ENCODE measurements at regions not wholly inside any gene's neighbourhood (a gene's known extent, or its start where the extent isn't known, plus 50 kb on each side); places are given as distances from the start of the nearest gene placed in this dataset.
A peak's percentile ranks its signal among the peaks of the same experiment; 100 is the strongest.
"Not testable (repeated sequence)": the region's sequence is repeated elsewhere in the genome, so short reads cannot be mapped to it uniquely, and the experiment has no call there.

- intact Hi-C loops (cut with DNase I); H3K4me1 ChIP-seq (replicated peaks in 1 of 2); H3K4me3 ChIP-seq; H3K9me3 ChIP-seq (replicated peaks in 1 of 3); DNase-seq; H3K36me3 ChIP-seq (replicated peaks in 1 of 2); H3K27me3 ChIP-seq; H3K27ac ChIP-seq: not testable (repeated sequence)
- 70 to 88% (median 81%) methylated on average over 2 of the region's 2 CpGs; no CpG with 5 or more reads in 1 of the 4 donors for WGBS, 4 donors
Observed at GRCh38 chr1:144140243-144140642, 168.5 kb upstream of the FAM72C start.

GRCh38 chr1:144105006-144105405 is 133.2 kb upstream of the FAM72C start:
- H3K27me3 ChIP-seq; intact Hi-C loops (cut with DNase I); H3K36me3 ChIP-seq (replicated peaks in 1 of 2); H3K27ac ChIP-seq; H3K4me1 ChIP-seq (replicated peaks in 1 of 2); H3K9me3 ChIP-seq (replicated peaks in 1 of 3); H3K4me3 ChIP-seq: not testable (repeated sequence)
- WGBS, 4 donors, result 55 to 100% (median 70%) methylated on average over 1 to 3 of the region's 7 CpGs
- DNase-seq, result peak in 3 of 7 donors; percentile 2 to 33 (median 11)

- DNase-seq, result peak in 6 of 7 donors; percentile 18 to 75 (median 48)
- H3K27ac ChIP-seq; H3K36me3 ChIP-seq (replicated peaks in 1 of 2); H3K9me3 ChIP-seq (replicated peaks in 1 of 3); H3K4me3 ChIP-seq; H3K27me3 ChIP-seq; H3K4me1 ChIP-seq (replicated peaks in 1 of 2); intact Hi-C loops (cut with DNase I): not testable (repeated sequence)
- WGBS, 4 donors, result 80 to 88% (median 85%) methylated on average over 14 of the region's 14 CpGs
Observed at GRCh38 chr1:144104000-144104677, 132.4 kb upstream of the FAM72C start.

- H3K36me3 ChIP-seq (replicated peaks in 1 of 2); H3K27me3 ChIP-seq; H3K9me3 ChIP-seq (replicated peaks in 1 of 3); H3K4me1 ChIP-seq (replicated peaks in 1 of 2); intact Hi-C loops (cut with DNase I); H3K27ac ChIP-seq; H3K4me3 ChIP-seq: not testable (repeated sequence)
- whole genome bisulfite sequencing, 4 donors, result 80 to 91% (median 90%) methylated on average over 3 to 4 of the region's 6 CpGs
- peak in 6 of 7 donors; percentile 32 to 79 (median 46) for DNase-seq
Observed at GRCh38 chr1:144103156-144103880, 131.5 kb upstream of the FAM72C start.

DNA sequence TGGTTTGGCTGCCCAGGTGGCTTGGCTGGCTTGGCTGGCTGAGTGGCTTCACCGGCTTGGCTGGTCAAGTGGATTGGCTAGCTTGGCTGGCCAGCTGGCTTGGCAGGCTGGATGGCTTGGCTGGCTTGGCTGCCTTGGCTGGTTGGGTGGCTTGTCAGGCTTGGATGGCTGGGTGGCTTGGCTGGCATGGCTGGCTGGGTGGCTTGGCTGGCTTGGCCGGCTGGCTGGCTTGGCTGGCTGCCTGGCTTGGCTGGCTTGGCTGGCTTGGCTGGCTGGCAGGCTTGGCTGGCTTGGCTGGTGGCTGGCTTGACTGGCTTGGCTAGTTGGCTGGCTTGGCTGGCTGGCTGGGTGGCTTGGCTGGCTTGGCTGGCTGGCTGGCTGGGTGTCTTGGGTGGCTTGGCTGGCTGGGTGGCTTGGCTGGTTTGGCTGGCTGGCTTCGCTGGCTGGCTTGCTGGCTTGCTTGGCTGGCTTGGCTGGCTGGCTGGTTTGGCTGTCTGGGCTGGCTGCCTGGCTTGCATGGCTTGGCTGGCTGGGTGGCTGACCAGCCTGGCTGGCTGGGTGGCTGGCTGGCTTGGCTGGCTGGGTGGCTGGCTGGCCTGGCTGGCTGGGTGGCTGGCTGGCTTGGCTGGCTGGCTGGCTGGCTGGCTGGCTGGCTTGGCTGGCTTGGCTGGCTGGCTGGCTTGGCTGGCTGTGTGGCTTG is 130.4 kb upstream of the FAM72C start:
- H3K4me3 ChIP-seq; H3K4me1 ChIP-seq (replicated peaks in 1 of 2); intact Hi-C loops (cut with DNase I); H3K36me3 ChIP-seq (replicated peaks in 1 of 2); H3K27me3 ChIP-seq; H3K9me3 ChIP-seq (replicated peaks in 1 of 3); H3K27ac ChIP-seq: not testable (repeated sequence)
- 75 to 81% (median 79%) methylated on average over 2 to 3 of the region's 3 CpGs for WGBS, 4 donors
- DNase-seq, result peak in 6 of 7 donors; percentile 1 to 54 (median 18)

- TF ChIP-seq CTCF (IDR thresholded peaks at IDR 0.05) (no peak), POLR2A (IDR thresholded peaks at IDR 0.05) (no peak)
- Histone ChIP-seq H3K4me1 (replicated peaks in 1 of 2) (no peaks in the 10 kb centered on the region), H3K27me3 (no peaks in the 10 kb centered on the region), H3K27ac (no peak overlapping the region), H3K9me3 (replicated peaks in 1 of 3) (no peaks in the 10 kb centered on the region), H3K4me3 (no peak overlapping the region), H3K36me3 (replicated peaks in 1 of 2) (no peaks in the 10 kb centered on the region)
- intact Hi-C loops (cut with DNase I), result no loop called here
- peak; percentile 1 to 53 (median 21) for DNase-seq
- WGBS, 4 donors, result 75 to 82% (median 77%) methylated on average over 8 of the region's 8 CpGs
Observed at GRCh38 chr1:144101397-144102045, 129.7 kb upstream of the FAM72C start.

- peak overlapping the region in 3 of 4 donors; percentile 11 to 71 (median 28) for H3K4me3 ChIP-seq
- H3K9me3 ChIP-seq (replicated peaks in 1 of 3); H3K27ac ChIP-seq; intact Hi-C loops (cut with DNase I); H3K36me3 ChIP-seq (replicated peaks in 1 of 2); H3K27me3 ChIP-seq; H3K4me1 ChIP-seq (replicated peaks in 1 of 2): not testable (repeated sequence)
- peak in 6 of 7 donors; percentile 1 to 32 (median 22) for DNase-seq
- 1 to 6% (median 2%) methylated on average over 23 to 90 of the region's 93 CpGs for WGBS, 4 donors
Observed at GRCh38 chr1:144077167-144077841, 105.5 kb upstream of the FAM72C start.

- DNase-seq, result peak in 4 of 7 donors; percentile 0 to 15 (median 8)
- H3K27ac ChIP-seq; H3K27me3 ChIP-seq; H3K9me3 ChIP-seq (replicated peaks in 1 of 3); intact Hi-C loops (cut with DNase I); H3K4me1 ChIP-seq (replicated peaks in 1 of 2); H3K36me3 ChIP-seq (replicated peaks in 1 of 2): not testable (repeated sequence)
- peak overlapping the region in 1 of 4 donors; percentile 71 for H3K4me3 ChIP-seq
- 1% methylated on average over 21 to 52 of the region's 53 CpGs; no CpG with 5 or more reads in 2 of the 4 donors for WGBS, 4 donors
Observed at GRCh38 chr1:144076646-144077045, 104.9 kb upstream of the FAM72C start.

Measured in adrenal gland (tissue), 9 donors.